ENCODE measurements at regions not wholly inside any gene's neighbourhood (a gene's known extent, or its start where the extent isn't known, plus 50 kb on each side); places are given as distances from the start of the nearest gene placed in this dataset.

GRCh38 chr11:33646629-33647028, 54.0 kb downstream of the C11orf91 start:
- TF ChIP-seq, protein P1, sequence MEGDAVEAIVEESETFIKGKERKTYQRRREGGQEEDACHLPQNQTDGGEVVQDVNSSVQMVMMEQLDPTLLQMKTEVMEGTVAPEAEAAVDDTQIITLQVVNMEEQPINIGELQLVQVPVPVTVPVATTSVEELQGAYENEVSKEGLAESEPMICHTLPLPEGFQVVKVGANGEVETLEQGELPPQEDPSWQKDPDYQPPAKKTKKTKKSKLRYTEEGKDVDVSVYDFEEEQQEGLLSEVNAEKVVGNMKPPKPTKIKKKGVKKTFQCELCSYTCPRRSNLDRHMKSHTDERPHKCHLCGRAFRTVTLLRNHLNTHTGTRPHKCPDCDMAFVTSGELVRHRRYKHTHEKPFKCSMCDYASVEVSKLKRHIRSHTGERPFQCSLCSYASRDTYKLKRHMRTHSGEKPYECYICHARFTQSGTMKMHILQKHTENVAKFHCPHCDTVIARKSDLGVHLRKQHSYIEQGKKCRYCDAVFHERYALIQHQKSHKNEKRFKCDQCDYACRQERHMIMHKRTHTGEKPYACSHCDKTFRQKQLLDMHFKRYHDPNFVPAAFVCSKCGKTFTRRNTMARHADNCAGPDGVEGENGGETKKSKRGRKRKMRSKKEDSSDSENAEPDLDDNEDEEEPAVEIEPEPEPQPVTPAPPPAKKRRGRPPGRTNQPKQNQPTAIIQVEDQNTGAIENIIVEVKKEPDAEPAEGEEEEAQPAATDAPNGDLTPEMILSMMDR (IDR thresholded peaks at IDR 0.05) = no peak
- TF ChIP-seq POLR2A (IDR thresholded peaks at IDR 0.05) = no peak
